A673 (cell line): ENCODE measurements at regions not wholly inside any gene's neighbourhood (a gene's known extent, or its start where the extent isn't known, plus 50 kb on each side); places are given as distances from the start of the nearest gene placed in this dataset.

Experiments
- BruUV-seq: library from RNA; stranded (reverse); fragments of 400-500 nt; replicated peaks from 2 replicates; lab custom pipeline; 2021; lab: Mats Ljungman, UMichigan
- CTCF ChIA-PET: fragments of 300-600 bp; sonication (Branson Sonifier 250); formaldehyde crosslinking; loops from one replicate; lab custom pipeline; 2022; ENCODE audit warnings: antibody characterized with exemption; lab: Charles Lee
- POLR2A ChIA-PET: fragments of 300-600 bp; sonication (Branson Sonifier 250); formaldehyde crosslinking; loops from one replicate; lab custom pipeline; 2022; ENCODE audit warnings: antibody characterized with exemption; ENCODE audit not compliant: low non-redundant PET; lab: Charles Lee
- DNase-seq: peaks from one replicate; pipeline ENCODE4 v3.0.0-alpha.2; 2015; ENCODE audit warnings: low spot score
- H3K27ac ChIP-seq: fragments of 200-600 bp; sonication (generic); 2 replicates; pipeline ENCODE4 v1.5.1; 2016; ENCODE audit warnings: mixed run types, low read depth, mild to moderate bottlenecking, mixed read lengths, antibody characterized with exemption, low read length; ENCODE audit not compliant: poor library complexity, severe bottlenecking
- H3K27me3 ChIP-seq: fragments of 200-600 bp; sonication (generic); replicated peaks from 2 replicates; pipeline ENCODE4 v1.6.1; 2017; ENCODE audit warnings: mixed run types, low read depth, mild to moderate bottlenecking, mixed read lengths, antibody characterized with exemption, low read length; ENCODE audit not compliant: insufficient read depth, poor library complexity
- H3K36me3 ChIP-seq: fragments of 200-600 bp; sonication (generic); 2 replicates; pipeline ENCODE4 v1.6.1; 2016; ENCODE audit warnings: mixed run types, mild to moderate bottlenecking, mixed read lengths, antibody characterized with exemption, low read length; ENCODE audit not compliant: insufficient read depth, poor library complexity, severe bottlenecking
- H3K4me1 ChIP-seq: fragments of 200-600 bp; sonication (generic); 2 replicates; pipeline ENCODE4 v1.6.1; 2017; ENCODE audit warnings: mixed run types, mild to moderate bottlenecking, mixed read lengths, antibody characterized with exemption, low read length; ENCODE audit not compliant: insufficient read depth, poor library complexity, severe bottlenecking
- H3K4me3 ChIP-seq: fragments of 200-600 bp; sonication (generic); 2 replicates; pipeline ENCODE4 v1.5.1; 2016; ENCODE audit warnings: low read depth, mixed run types, mild to moderate bottlenecking, mixed read lengths, low read length; ENCODE audit not compliant: poor library complexity, severe bottlenecking
- H3K9me3 ChIP-seq: fragments of 200-600 bp; sonication (generic); 2 replicates; pipeline ENCODE4 v1.6.1; 2016; ENCODE audit warnings: mixed run types, low read depth, mild to moderate bottlenecking, mixed read lengths, antibody characterized with exemption, low read length; ENCODE audit not compliant: poor library complexity, severe bottlenecking
- EZH2 ChIP-seq: fragments of 200-600 bp; sonication (generic); IDR thresholded peaks from 2 replicates; pipeline ENCODE4 v1.6.1; 2017; ENCODE audit warnings: borderline replicate concordance, low read depth, mild to moderate bottlenecking, mixed read lengths, antibody characterized with exemption, low read length; ENCODE audit not compliant: poor library complexity, severe bottlenecking
- intact Hi-C: fragments of 100-400 bp; cut with micrococcal nuclease; formaldehyde crosslinking; loops from one replicate; pipeline ENCODE4 v1.10.0; 2022; ENCODE audit not compliant: unreplicated experiment
- TF ChIP-seq, protein P1 (sequence below): fragments of 300-800, 200-600 bp; sonication (generic); conservative IDR thresholded peaks from 2 replicates; pipeline ENCODE4 v1.5.1; 2017; ENCODE audit warnings: low read depth, mild to moderate bottlenecking, antibody characterized with exemption, low read length, moderate library complexity, mixed read lengths

GRCh38 chr11:131041331-131042040 lies 125.2 kb upstream of the SNX19 start:
- Histone ChIP-seq H3K27ac (no peak overlapping the region), H3K27me3 (peaks cover 16% of the 10 kb centered on the region), H3K4me3 (no peak overlapping the region), H3K4me1 (no peaks in the 10 kb centered on the region), H3K9me3 (no peaks in the 10 kb centered on the region), H3K36me3 (no peaks in the 10 kb centered on the region)
- no peak for TF ChIP-seq EZH2
- TF ChIP-seq, protein P1, sequence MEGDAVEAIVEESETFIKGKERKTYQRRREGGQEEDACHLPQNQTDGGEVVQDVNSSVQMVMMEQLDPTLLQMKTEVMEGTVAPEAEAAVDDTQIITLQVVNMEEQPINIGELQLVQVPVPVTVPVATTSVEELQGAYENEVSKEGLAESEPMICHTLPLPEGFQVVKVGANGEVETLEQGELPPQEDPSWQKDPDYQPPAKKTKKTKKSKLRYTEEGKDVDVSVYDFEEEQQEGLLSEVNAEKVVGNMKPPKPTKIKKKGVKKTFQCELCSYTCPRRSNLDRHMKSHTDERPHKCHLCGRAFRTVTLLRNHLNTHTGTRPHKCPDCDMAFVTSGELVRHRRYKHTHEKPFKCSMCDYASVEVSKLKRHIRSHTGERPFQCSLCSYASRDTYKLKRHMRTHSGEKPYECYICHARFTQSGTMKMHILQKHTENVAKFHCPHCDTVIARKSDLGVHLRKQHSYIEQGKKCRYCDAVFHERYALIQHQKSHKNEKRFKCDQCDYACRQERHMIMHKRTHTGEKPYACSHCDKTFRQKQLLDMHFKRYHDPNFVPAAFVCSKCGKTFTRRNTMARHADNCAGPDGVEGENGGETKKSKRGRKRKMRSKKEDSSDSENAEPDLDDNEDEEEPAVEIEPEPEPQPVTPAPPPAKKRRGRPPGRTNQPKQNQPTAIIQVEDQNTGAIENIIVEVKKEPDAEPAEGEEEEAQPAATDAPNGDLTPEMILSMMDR, result no peak
- ChIA-PET POLR2A (no interaction called here), CTCF (no interaction called here)
- no peak for DNase-seq
- intact Hi-C loops, result no loop called here
- BruUV-seq, result no TSS peak

DNA sequence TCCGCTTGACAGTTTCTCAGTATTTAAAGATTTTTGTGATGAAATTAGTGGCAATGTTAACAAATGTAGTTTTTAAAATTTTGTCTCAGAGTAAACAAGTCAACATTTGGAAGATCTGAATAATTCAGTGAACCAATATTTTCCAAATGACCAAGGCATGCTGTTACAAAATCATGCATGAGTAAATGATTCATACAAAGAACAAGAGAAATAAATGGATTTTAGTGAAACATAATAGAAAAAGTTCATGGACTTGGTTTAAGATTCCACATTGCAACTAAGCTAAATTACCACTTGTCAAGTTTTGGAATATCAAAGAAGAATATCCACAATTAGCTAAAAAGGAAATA lies 125.7 kb upstream of the SNX19 start:
- Histone ChIP-seq H3K27me3 (peaks cover 19% of the 10 kb centered on the region), H3K36me3 (no peaks in the 10 kb centered on the region), H3K4me3 (no peak overlapping the region), H3K9me3 (no peaks in the 10 kb centered on the region), H3K4me1 (no peaks in the 10 kb centered on the region), H3K27ac (no peak overlapping the region)
- no peak for TF ChIP-seq EZH2
- TF ChIP-seq, protein P1, result no peak
- no TSS peak for BruUV-seq
- ChIA-PET CTCF (no interaction called here), POLR2A (no interaction called here)
- intact Hi-C loops, result no loop called here
- no peak for DNase-seq

DNA sequence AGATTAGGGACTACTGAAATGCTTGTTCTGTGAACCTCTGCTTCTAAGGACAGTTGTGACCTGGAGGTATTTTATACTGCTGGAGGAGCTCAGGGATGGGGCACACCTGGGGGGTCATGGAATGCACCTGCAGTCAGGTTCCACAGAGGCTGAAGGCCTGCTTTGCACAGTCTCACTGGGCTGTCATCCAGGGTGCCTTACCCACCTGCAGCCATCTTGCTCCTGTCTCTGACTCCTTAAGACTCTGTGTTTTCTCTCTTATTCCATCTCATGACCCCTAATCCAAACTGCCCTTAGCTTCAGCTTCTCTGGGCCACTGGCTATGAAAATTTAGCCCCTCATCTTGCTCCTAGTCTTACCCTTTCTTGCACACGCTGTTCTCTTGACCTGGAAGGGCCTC lies 127.0 kb upstream of the SNX19 start:
- no peak overlapping the region for H3K27ac ChIP-seq
- intact Hi-C loops, result no loop called here
- H3K4me3 ChIP-seq, result no peak overlapping the region
- CTCF ChIA-PET, result no interaction called here
- H3K27me3 ChIP-seq, result peaks cover 27% of the 10 kb centered on the region
- H3K4me1 ChIP-seq, result no peaks in the 10 kb centered on the region
- BruUV-seq, result no TSS peak
- no peak for TF ChIP-seq EZH2
- TF ChIP-seq, protein P1, result no peak
- POLR2A ChIA-PET, result no interaction called here
- no peaks in the 10 kb centered on the region for H3K9me3 ChIP-seq
- DNase-seq, result no peak
- no peaks in the 10 kb centered on the region for H3K36me3 ChIP-seq
